HUES48 (cell line): ENCODE measurements at regions not wholly inside any gene's neighbourhood (a gene's known extent, or its start where the extent isn't known, plus 50 kb on each side); places are given as distances from the start of the nearest gene placed in this dataset.

Experiments used
- H3K27ac ChIP-seq: one replicate; pipeline ENCODE4 v1.7.0; 2013; ENCODE audit warnings: low read depth, low read length, inconsistent platforms
- H3K27me3 ChIP-seq: 2 replicates; pipeline ENCODE4 v1.6.1; 2013; ENCODE audit warnings: mild to moderate bottlenecking, low read length; ENCODE audit not compliant: control insufficient read depth, insufficient read depth
- H3K36me3 ChIP-seq: 2 replicates; pipeline ENCODE4 v1.6.1; 2013; ENCODE audit warnings: low read length; ENCODE audit not compliant: control insufficient read depth, insufficient read depth
- H3K4me1 ChIP-seq: 2 replicates; pipeline ENCODE4 v1.6.1; 2013; ENCODE audit warnings: mild to moderate bottlenecking, low read length; ENCODE audit not compliant: control insufficient read depth, insufficient read depth
- H3K4me3 ChIP-seq: 2 replicates; pipeline ENCODE4 v1.5.1; 2013; ENCODE audit warnings: mild to moderate bottlenecking, low read depth, low read length
- H3K9ac ChIP-seq: 2 replicates; pipeline ENCODE4 v1.6.1; 2013; ENCODE audit warnings: mild to moderate bottlenecking, low read depth, low read length, moderate library complexity
- H3K9me3 ChIP-seq: 2 replicates; pipeline ENCODE4 v1.6.1; 2013; ENCODE audit warnings: low read length; ENCODE audit not compliant: control insufficient read depth, insufficient read depth

DNA sequence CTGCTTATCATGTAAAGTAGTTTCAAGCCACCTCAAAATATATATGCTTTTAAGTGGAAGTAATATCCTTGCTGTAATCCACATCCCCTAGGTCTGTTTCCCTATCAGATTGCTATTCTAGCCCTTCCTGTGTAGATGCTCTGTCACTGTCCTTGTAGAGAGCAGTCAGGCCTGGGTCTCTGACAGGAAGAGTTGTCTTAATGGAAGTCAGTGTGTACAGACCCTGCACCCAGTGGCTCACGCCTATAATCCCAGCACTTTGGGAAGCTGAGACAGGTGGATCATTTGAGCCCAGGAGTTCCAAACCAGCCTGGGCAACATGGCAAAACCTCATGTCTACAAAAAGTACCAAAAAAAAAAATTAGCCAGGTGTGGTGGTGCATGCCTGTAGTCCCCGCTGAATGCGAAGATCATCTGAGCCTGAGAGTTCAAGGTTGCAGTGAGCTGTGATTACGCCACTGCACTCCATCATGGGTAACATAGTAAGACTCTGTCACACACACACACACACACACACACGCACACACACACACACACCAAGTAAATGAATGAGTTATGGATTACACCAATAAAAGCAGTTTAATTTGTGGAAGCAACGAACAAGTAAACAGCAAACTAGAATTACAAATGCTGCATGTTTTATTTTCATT is 70.2 kb upstream of the DSC1 start:
- no peak overlapping the region for H3K9ac ChIP-seq
- H3K4me3 ChIP-seq: no peak overlapping the region
- H3K4me1 ChIP-seq: no peaks in the 10 kb centered on the region

DNA sequence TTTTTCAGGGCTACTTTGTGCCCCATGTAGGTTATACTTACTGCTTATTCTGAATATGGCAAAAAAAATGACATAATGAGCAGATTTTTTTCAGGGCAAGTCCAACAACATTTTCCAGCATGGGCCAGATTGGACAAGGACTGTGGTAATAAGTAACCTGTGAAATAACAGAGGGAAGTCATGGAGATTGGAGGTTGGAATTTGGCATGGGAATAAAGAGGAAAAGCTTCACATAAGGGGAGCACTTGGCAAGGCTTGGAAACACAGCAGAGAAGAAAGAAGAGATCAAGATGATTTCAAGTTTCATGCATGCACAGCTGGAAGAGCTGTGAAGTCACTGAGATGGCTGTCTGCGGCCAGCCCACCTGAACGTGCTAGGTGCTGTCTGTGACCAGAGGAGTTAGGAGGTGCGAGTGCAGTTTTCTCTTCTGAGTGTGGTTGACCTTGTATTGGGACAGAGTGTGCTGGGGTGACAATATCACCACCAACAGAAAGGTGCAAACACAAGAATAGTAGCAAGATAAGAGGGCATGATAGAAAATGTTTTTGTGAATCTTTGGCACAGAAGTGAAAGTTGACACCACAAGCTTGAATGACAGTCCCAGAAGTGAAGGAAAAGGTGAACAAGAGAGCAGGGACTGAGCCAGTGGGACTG is 71.1 kb upstream of the DSC1 start:
- H3K9ac ChIP-seq: no peak overlapping the region
- H3K4me3 ChIP-seq: no peak overlapping the region
- no peak overlapping the region for H3K27ac ChIP-seq
- H3K4me1 ChIP-seq: no peaks in the 10 kb centered on the region
- no peaks in the 10 kb centered on the region for H3K9me3 ChIP-seq
- no peaks in the 10 kb centered on the region for H3K36me3 ChIP-seq
- H3K27me3 ChIP-seq: no peaks in the 10 kb centered on the region

More for the DNA sequence above, 70.2 kb upstream of the DSC1 start:
- Histone ChIP-seq H3K27ac (no peak overlapping the region), H3K36me3 (no peaks in the 10 kb centered on the region), H3K9me3 (no peaks in the 10 kb centered on the region), H3K27me3 (no peaks in the 10 kb centered on the region)

DNA sequence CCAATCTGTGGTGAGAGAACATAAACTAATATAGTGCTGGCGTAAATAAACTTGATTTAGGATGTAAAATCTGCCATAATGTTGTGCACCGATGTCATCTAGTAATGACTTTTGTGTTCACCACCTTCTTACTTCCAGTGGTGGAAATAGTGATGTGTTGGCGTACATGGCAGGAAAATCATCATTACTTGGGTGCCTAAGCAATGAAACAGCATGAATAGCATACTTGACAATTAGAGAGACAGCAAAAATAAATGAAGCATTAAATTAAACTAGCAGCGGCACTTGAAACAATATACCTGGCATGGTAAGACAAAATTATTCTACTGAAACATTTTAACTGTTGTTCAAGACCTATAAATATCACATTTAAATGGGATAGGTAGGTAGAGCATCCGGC is 73.2 kb upstream of the DSC1 start:
- H3K27me3 ChIP-seq: no peaks in the 10 kb centered on the region
- no peak overlapping the region for H3K4me3 ChIP-seq
- no peak overlapping the region for H3K9ac ChIP-seq
- H3K36me3 ChIP-seq: no peaks in the 10 kb centered on the region
- no peaks in the 10 kb centered on the region for H3K4me1 ChIP-seq
- H3K9me3 ChIP-seq: no peaks in the 10 kb centered on the region
- H3K27ac ChIP-seq: no peak overlapping the region

- H3K9me3 ChIP-seq: no peaks in the 10 kb centered on the region
- H3K4me1 ChIP-seq: peaks cover 11% of the 10 kb centered on the region
- H3K27me3 ChIP-seq: no peaks in the 10 kb centered on the region
- H3K9ac ChIP-seq: no peak overlapping the region
- H3K4me3 ChIP-seq: no peak overlapping the region
- no peak overlapping the region for H3K27ac ChIP-seq
- H3K36me3 ChIP-seq: no peaks in the 10 kb centered on the region
Observed at GRCh38 chr18:31237142-31237541, 74.5 kb upstream of the DSC1 start.

DNA sequence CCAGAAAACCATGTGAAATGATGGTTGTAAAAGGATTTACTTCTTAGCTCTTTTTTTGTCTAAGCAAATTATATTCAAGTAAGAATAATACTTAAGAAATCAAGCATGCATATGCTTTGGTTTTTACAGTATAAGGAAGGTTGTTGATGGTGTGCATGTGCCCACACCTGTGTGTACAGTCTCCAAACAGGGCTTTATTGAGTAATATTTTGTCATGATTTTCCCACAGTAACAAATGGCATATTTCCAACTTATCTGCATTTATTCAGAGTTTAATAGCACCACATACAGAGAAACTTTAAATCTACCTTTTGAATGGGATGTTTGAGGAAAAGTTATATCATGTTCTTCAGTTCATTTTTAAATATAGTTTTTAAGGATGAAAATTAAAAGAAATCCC is 76.5 kb upstream of the DSG1 start:
- Histone ChIP-seq H3K4me3 (no peak overlapping the region), H3K4me1 (peaks cover 48% of the 10 kb centered on the region), H3K9ac (no peak overlapping the region), H3K27ac (peak overlapping the region; percentile 51), H3K9me3 (no peaks in the 10 kb centered on the region), H3K36me3 (no peaks in the 10 kb centered on the region), H3K27me3 (no peaks in the 10 kb centered on the region)

DNA sequence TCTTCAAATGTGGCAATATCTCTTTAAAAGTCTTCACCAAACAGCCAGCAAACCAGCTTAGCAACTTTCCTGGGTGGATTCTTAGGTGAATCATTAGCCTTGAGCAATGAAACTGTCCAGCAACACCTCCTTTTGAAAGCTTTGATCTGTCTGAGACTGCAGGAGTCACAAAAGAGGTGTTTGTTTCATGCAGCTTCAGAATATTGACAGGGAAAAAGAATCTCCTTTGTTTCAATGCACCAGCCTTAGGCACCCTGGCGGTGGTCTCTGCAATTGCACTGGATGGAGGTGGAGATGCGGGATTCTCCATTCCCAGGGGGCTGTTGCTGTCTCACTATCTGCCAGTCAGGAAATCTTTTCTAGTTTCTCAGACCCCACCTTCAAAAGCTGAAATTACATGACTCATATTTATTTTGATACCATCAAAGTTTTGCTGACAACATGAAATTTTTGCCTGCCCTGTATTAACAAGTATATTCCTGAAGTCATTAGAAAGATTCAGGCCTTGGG is 76.0 kb upstream of the DSG1 start:
- H3K27me3 ChIP-seq: no peaks in the 10 kb centered on the region
- H3K27ac ChIP-seq: peak overlapping the region; percentile 51
- H3K4me3 ChIP-seq: no peak overlapping the region
- H3K4me1 ChIP-seq: peaks cover 48% of the 10 kb centered on the region
- H3K36me3 ChIP-seq: no peaks in the 10 kb centered on the region
- H3K9me3 ChIP-seq: no peaks in the 10 kb centered on the region
- no peak overlapping the region for H3K9ac ChIP-seq

DNA sequence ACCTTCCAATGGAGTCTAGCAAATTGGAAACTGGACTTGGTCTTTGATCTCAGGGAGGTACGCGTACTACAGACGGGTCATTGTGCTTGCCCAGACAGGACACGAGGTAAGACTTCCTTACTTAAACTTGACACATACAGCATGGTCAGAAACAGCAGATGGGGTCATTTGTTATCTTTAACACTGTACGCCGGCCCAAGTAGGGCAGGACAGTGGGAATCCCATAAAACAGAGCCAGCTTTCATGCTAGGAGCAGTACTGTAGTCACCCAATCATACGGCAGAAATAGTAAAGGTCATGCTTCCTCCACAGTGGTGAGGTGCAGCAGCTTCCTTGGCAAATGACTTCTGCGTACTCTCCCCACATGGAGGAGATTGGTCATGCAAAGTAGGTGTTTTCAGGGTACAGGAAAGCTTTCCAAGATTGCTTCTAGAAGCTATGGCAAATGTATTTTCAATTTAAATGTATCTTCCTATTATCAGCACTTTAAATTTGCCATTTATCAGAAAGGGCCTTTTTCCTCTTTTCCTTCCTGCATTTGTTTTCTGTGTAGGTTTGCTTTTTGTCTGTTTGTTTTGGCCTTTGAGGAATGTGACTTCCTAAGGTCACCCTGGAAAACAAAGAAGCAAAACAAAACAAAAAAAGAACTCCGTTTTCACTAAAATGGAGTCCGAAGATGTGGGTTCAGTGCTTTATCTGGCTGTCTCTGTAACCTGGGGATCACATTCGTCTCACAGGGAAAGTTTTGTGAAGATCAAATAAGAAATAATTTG is 74.0 kb upstream of the DSG1 start:
- Histone ChIP-seq H3K9me3 (no peaks in the 10 kb centered on the region), H3K27ac (peak overlapping the region; percentile 67), H3K36me3 (no peaks in the 10 kb centered on the region), H3K4me3 (no peak overlapping the region), H3K27me3 (no peaks in the 10 kb centered on the region), H3K9ac (no peak overlapping the region), H3K4me1 (peaks cover 48% of the 10 kb centered on the region)

DNA sequence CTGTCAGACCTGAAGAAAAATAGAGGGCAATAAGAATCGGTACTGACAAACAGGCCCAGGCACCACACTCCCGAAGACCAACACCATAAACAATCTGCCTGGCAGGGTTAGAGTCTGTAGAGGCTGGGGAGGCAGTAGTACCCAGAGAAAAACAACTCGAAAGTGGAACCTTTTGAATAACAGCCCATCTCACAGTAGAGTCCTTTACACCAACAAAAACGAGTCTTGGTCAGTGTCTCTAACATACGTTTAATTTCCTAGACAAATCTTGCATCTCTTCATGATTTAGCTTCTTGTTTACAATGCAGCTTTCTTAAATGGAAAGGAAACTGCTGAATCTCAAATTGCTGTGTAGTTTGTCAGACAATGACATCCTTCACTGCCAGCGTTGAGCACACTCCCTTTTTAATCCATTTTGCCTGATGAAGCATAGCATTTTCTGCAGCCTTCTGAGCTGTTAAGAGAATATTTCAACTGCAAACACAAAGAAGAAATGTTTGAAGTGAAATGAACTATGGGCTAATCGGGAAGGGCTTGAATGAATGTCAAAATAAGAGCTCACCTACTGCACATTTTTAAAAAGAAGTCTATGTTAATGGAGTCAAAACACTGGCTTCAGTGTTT is 73.1 kb upstream of the DSG1 start:
- no peaks in the 10 kb centered on the region for H3K9me3 ChIP-seq
- peak overlapping the region; percentile 67 for H3K27ac ChIP-seq
- no peak overlapping the region for H3K9ac ChIP-seq
- peaks cover 48% of the 10 kb centered on the region for H3K4me1 ChIP-seq
- H3K36me3 ChIP-seq: no peaks in the 10 kb centered on the region
- H3K27me3 ChIP-seq: no peaks in the 10 kb centered on the region
- no peak overlapping the region for H3K4me3 ChIP-seq

- H3K9me3 ChIP-seq: no peaks in the 10 kb centered on the region
- peaks cover 48% of the 10 kb centered on the region for H3K4me1 ChIP-seq
- H3K27me3 ChIP-seq: no peaks in the 10 kb centered on the region
- H3K9ac ChIP-seq: no peak overlapping the region
- no peak overlapping the region for H3K27ac ChIP-seq
- H3K36me3 ChIP-seq: no peaks in the 10 kb centered on the region
- H3K4me3 ChIP-seq: no peak overlapping the region
Observed at GRCh38 chr18:31245820-31246219, 72.1 kb upstream of the DSG1 start.

GRCh38 chr18:31246460-31246859 is 71.5 kb upstream of the DSG1 start:
- Histone ChIP-seq H3K9ac (no peak overlapping the region), H3K36me3 (no peaks in the 10 kb centered on the region), H3K4me1 (peaks cover 44% of the 10 kb centered on the region), H3K27ac (no peak overlapping the region), H3K27me3 (no peaks in the 10 kb centered on the region), H3K9me3 (no peaks in the 10 kb centered on the region), H3K4me3 (no peak overlapping the region)
